H1 (cell line): ENCODE measurements at regions not wholly inside any gene's neighbourhood (a gene's known extent, or its start where the extent isn't known, plus 50 kb on each side); places are given as distances from the start of the nearest gene placed in this dataset.

ENCODE experiments used
- CTCF ChIA-PET: fragments of 300-600 bp; sonication (Branson Sonifier 250); formaldehyde crosslinking; loops from one replicate; lab custom pipeline; 2021; ENCODE audit not compliant: partially characterized antibody; lab: Charles Lee
- POLR2A ChIA-PET: fragments of 300-600 bp; sonication (Branson Sonifier 250); formaldehyde crosslinking; loops from one replicate; lab custom pipeline; 2021; ENCODE audit warnings: inconsistent platforms; ENCODE audit not compliant: partially characterized antibody; lab: Charles Lee
- DNase-seq, 2 experiments: peaks; one replicate each; pipeline versions ENCODE4 v3.0.0 to v3.0.0-alpha.2; 2010 to 2022; ENCODE audit warnings: low spot score in 2 of 2, low read depth in 1 of 2, mixed read lengths in 1 of 2
- FAIRE-seq: peaks from 2 replicates; lab custom pipeline; 2011; peaks lifted over from hg19 to GRCh38; lab: Jason Lieb, UNC
- H2AFZ ChIP-seq: 2 replicates; pipeline ENCODE4 v1.8.1; 2012; ENCODE audit warnings: low read length, inconsistent platforms
- H2AK5ac ChIP-seq: 2 replicates; pipeline ENCODE4 v1.6.1; 2013; ENCODE audit warnings: low read depth, low read length
- H2BK120ac ChIP-seq: replicated peaks from 2 replicates; pipeline ENCODE3; 2013; ENCODE audit warnings: low read depth, low read length, inconsistent platforms
- H2BK12ac ChIP-seq: 2 replicates; pipeline ENCODE4 v1.6.1; 2013; ENCODE audit warnings: low read depth, low read length
- H2BK15ac ChIP-seq: 2 replicates; pipeline ENCODE4 v1.6.1; 2013; ENCODE audit warnings: low read length
- H2BK20ac ChIP-seq: 2 replicates; pipeline ENCODE4 v1.6.1; 2013; ENCODE audit warnings: low read length
- H2BK5ac ChIP-seq: 2 replicates; pipeline ENCODE4 v1.6.1; 2013; ENCODE audit warnings: low read depth, low read length
- H3K14ac ChIP-seq: 2 replicates; pipeline ENCODE4 v1.6.1; 2013; ENCODE audit warnings: inconsistent platforms; ENCODE audit not compliant: insufficient read length
- H3K18ac ChIP-seq: 2 replicates; pipeline ENCODE4 v1.6.1; 2013; ENCODE audit warnings: low read length; ENCODE audit errors: extremely low read depth
- H3K23ac ChIP-seq: 2 replicates; pipeline ENCODE4 v1.6.1; 2013; ENCODE audit warnings: inconsistent platforms; ENCODE audit not compliant: insufficient read length
- H3K23me2 ChIP-seq: 2 replicates; pipeline ENCODE4 v1.6.1; 2013; ENCODE audit warnings: low read depth, low read length
- H3K27ac ChIP-seq: 2 replicates; pipeline ENCODE4 v1.6.1; 2011; ENCODE audit warnings: low read depth, low read length, inconsistent platforms
- H3K27me3 ChIP-seq, 4 experiments: replicated peaks in 1 of 4; 1 replicate in 1 of 4; 2 replicates in 3 of 4; pipeline versions ENCODE4 v1.6.1 to v1.8.1; 2011 to 2013; ENCODE audit warnings: low read length in 3 of 4, mild to moderate bottlenecking in 3 of 4, inconsistent platforms in 2 of 4, mixed read lengths in 2 of 4, moderate library complexity in 1 of 4; ENCODE audit not compliant: control insufficient read depth in 3 of 4, insufficient read depth in 3 of 4; ENCODE audit errors: extremely low read depth in 1 of 4
- H3K36me3 ChIP-seq, 4 experiments: 2 replicates each; pipeline versions ENCODE4 v1.6.1 to v1.8.1; 2011 to 2013; ENCODE audit warnings: mild to moderate bottlenecking in 4 of 4, low read length in 3 of 4, moderate library complexity in 2 of 4, control low read depth in 1 of 4, inconsistent platforms in 1 of 4; ENCODE audit not compliant: insufficient read depth in 4 of 4, control insufficient read depth in 2 of 4
- H3K4ac ChIP-seq: replicated peaks from 2 replicates; pipeline ENCODE3; 2013; ENCODE audit warnings: low read length, low read depth, mixed read lengths, inconsistent platforms; ENCODE audit not compliant: insufficient read length
- H3K4me1 ChIP-seq, 4 experiments: replicated peaks in 1 of 4; 1 replicate in 1 of 4; 2 replicates in 3 of 4; pipeline versions ENCODE4 v1.6.1 to v1.8.1; 2011 to 2013; ENCODE audit warnings: low read length in 3 of 4, inconsistent platforms in 2 of 4, mixed read lengths in 1 of 4; ENCODE audit not compliant: insufficient read depth in 4 of 4, control insufficient read depth in 3 of 4
- H3K4me2 ChIP-seq, 2 experiments: 2 replicates each; pipeline versions ENCODE4 v1.6.1 to v1.8.1; 2011 to 2013; ENCODE audit warnings: low read depth in 2 of 2, low read length in 2 of 2, control low read depth in 1 of 2, inconsistent platforms in 1 of 2, mild to moderate bottlenecking in 1 of 2; ENCODE audit not compliant: insufficient read depth in 1 of 2
- H3K4me3 ChIP-seq, 4 experiments: fragments of 200-600, 300-600 bp in 1 of 4; sonication (generic), shearing (Covaris generic), sonication (Bioruptor Twin) in 1 of 4; 2 replicates each; pipeline versions ENCODE4 v1.5.1 to v1.8.1; 2011 to 2016; ENCODE audit warnings: low read length in 4 of 4, low read depth in 3 of 4, control low read depth in 2 of 4, inconsistent platforms in 2 of 4, mild to moderate bottlenecking in 2 of 4, mixed read lengths in 1 of 4, moderate library complexity in 1 of 4; ENCODE audit not compliant: insufficient read depth in 2 of 4; ENCODE audit errors: extremely low read depth in 1 of 4
- H3K56ac ChIP-seq: replicated peaks from 2 replicates; pipeline ENCODE3; 2013; ENCODE audit warnings: low read depth, mild to moderate bottlenecking, mixed read lengths, low read length, inconsistent platforms; ENCODE audit not compliant: insufficient read length
- H3K79me1 ChIP-seq: 2 replicates; pipeline ENCODE4 v1.6.1; 2013; ENCODE audit warnings: low read depth, low read length, control low read depth
- H3K79me2 ChIP-seq, 2 experiments: 2 replicates each; pipeline versions ENCODE4 v1.6.1 to v1.8.1; 2012 to 2013; ENCODE audit warnings: low read length in 2 of 2, mild to moderate bottlenecking in 2 of 2, inconsistent platforms in 1 of 2; ENCODE audit not compliant: insufficient read depth in 2 of 2, control insufficient read depth in 1 of 2
- H3K9ac ChIP-seq, 4 experiments: replicated peaks in 1 of 4; 1 replicate in 1 of 4; 2 replicates in 3 of 4; pipeline versions ENCODE4 v1.6.1 to v1.8.1; 2011 to 2013; ENCODE audit warnings: low read depth in 3 of 4, low read length in 3 of 4, control low read depth in 2 of 4, mild to moderate bottlenecking in 2 of 4, moderate library complexity in 2 of 4, inconsistent platforms in 1 of 4; ENCODE audit errors: extremely low read depth in 1 of 4
- H3K9me3 ChIP-seq, 2 experiments: 2 replicates each; pipeline versions ENCODE4 v1.6.1 to v1.8.1; 2012 to 2013; ENCODE audit warnings: mild to moderate bottlenecking in 2 of 2, moderate library complexity in 2 of 2, control low read depth in 1 of 2, inconsistent platforms in 1 of 2, low read depth in 1 of 2, low read length in 1 of 2, mixed read lengths in 1 of 2; ENCODE audit not compliant: insufficient read depth in 2 of 2
- H4K20me1 ChIP-seq, 2 experiments: replicated peaks in 1 of 2; 2 replicates each; pipeline versions ENCODE3 to v1.8.1; 2011 to 2013; ENCODE audit warnings: inconsistent platforms in 2 of 2, low read length in 2 of 2, mild to moderate bottlenecking in 1 of 2; ENCODE audit not compliant: insufficient read depth in 2 of 2, control insufficient read depth in 1 of 2
- H4K5ac ChIP-seq: 2 replicates; pipeline ENCODE4 v1.6.1; 2013; ENCODE audit warnings: low read length, low read depth, mixed read lengths, inconsistent platforms; ENCODE audit not compliant: insufficient read length
- H4K8ac ChIP-seq: 2 replicates; pipeline ENCODE4 v1.8.0; 2013; ENCODE audit warnings: mild to moderate bottlenecking, moderate library complexity, low read length, inconsistent platforms; ENCODE audit not compliant: insufficient read depth; ENCODE audit errors: extremely low read depth
- H4K91ac ChIP-seq: replicated peaks from 2 replicates; pipeline ENCODE3; 2013; ENCODE audit warnings: low read length, mixed read lengths, inconsistent platforms; ENCODE audit not compliant: insufficient read length
- EZH2 ChIP-seq: fragments of 200-600 bp; sonication (generic); IDR thresholded peaks from 2 replicates; pipeline ENCODE4 v1.7.1; 2012; ENCODE audit warnings: low read depth, mild to moderate bottlenecking, moderate library complexity, low read length, inconsistent platforms; ENCODE audit not compliant: severe bottlenecking
- HDAC2 ChIP-seq, 2 experiments: fragments of 300-600 bp in 1 of 2; sonication (generic) in 1 of 2; IDR thresholded peaks; 2 replicates each; pipeline ENCODE4 v1.6.1; 2011 to 2012; ENCODE audit warnings: low read depth in 2 of 2, low read length in 2 of 2, mild to moderate bottlenecking in 2 of 2, moderate library complexity in 2 of 2, borderline replicate concordance in 1 of 2, inconsistent platforms in 1 of 2
- HDAC6 ChIP-seq: IDR thresholded peaks from one replicate; pipeline ENCODE4 v1.7.1; 2012; ENCODE audit warnings: low read depth, mild to moderate bottlenecking, inconsistent platforms, low read length, moderate library complexity
- KDM1A ChIP-seq: fragments of 200-600, 300-600 bp; sonication (generic); IDR thresholded peaks from 2 replicates; pipeline ENCODE4 v1.7.1; 2016; ENCODE audit warnings: mild to moderate bottlenecking, low read length, borderline replicate concordance
- KDM5A ChIP-seq: fragments of 200-600 bp; IDR thresholded peaks from 2 replicates; pipeline ENCODE4 v1.7.1; 2012; ENCODE audit warnings: mild to moderate bottlenecking, low read length, inconsistent platforms, mixed read lengths
- MAFK ChIP-seq: IDR thresholded peaks from 2 replicates; pipeline ENCODE4 v1.6.1; 2012; ENCODE audit warnings: low read depth, mild to moderate bottlenecking, improper control_type of control experiment, low read length
- NANOG ChIP-seq: IDR thresholded peaks from 2 replicates; pipeline ENCODE4 v1.6.1; 2011; ENCODE audit warnings: low read length, low read depth, mild to moderate bottlenecking, inconsistent platforms; ENCODE audit not compliant: insufficient read depth, poor library complexity, severe bottlenecking
- POLR2AphosphoS5 ChIP-seq: IDR thresholded peaks from 2 replicates; pipeline ENCODE4 v1.6.1; 2011; ENCODE audit warnings: low read depth, low read length
- RAD21 ChIP-seq, 2 experiments: IDR thresholded peaks in 1 of 2; conservative IDR thresholded peaks in 1 of 2; 2 replicates each; pipeline ENCODE4 v1.6.1; 2011; ENCODE audit warnings: low read depth in 2 of 2, low read length in 2 of 2, improper control_type of control experiment in 1 of 2, inconsistent platforms in 1 of 2, mild to moderate bottlenecking in 1 of 2, moderate library complexity in 1 of 2
- RFX5 ChIP-seq: IDR thresholded peaks from 2 replicates; pipeline ENCODE4 v1.6.1; 2011; ENCODE audit warnings: low read depth, low read length, improper control_type of control experiment, borderline replicate concordance
- RNF2 ChIP-seq: fragments of 200-900, 300-1000 bp; sonication (generic); IDR thresholded peaks from 2 replicates; pipeline ENCODE4 v1.7.1; 2016; ENCODE audit warnings: borderline replicate concordance, low read depth, mild to moderate bottlenecking, antibody characterized with exemption, low read length; ENCODE audit not compliant: poor library complexity, severe bottlenecking; ENCODE audit errors: missing control alignments
- SP1 ChIP-seq: IDR thresholded peaks from 2 replicates; pipeline ENCODE4 v1.6.1; 2011; ENCODE audit warnings: low read depth, low read length
- SRF ChIP-seq: IDR thresholded peaks from 2 replicates; pipeline ENCODE4 v1.6.1; 2011; ENCODE audit warnings: mild to moderate bottlenecking, low read depth, low read length, moderate library complexity
- TAF7 ChIP-seq: optimal IDR thresholded peaks from 2 replicates; pipeline ENCODE3; 2011; ENCODE audit warnings: low read depth, mild to moderate bottlenecking, inconsistent platforms, low read length, moderate library complexity, borderline replicate concordance
- WGBS, 2 experiments: shearing (Covaris generic) in 1 of 2; methylation state at CpG; one replicate each; pipeline versions ENCODE4 v1.1.6 to v1.1.7; 2013 to 2015; ENCODE audit warnings: low lambda C conversion rate in 2 of 2, mixed read lengths in 2 of 2, inconsistent platforms in 1 of 2, low coverage in 1 of 2, missing lambda C conversion rate in 1 of 2; ENCODE audit not compliant: insufficient replicate concordance in 2 of 2, insufficient coverage in 1 of 2, insufficient read length in 1 of 2; ENCODE audit errors: extremely low coverage in 1 of 2, missing lambda C conversion rate in 1 of 2; 5-methylcytosine and 5-hydroxymethylcytosine counted together

GRCh38 chr16:27737513-27737912, 187.6 kb downstream of the KATNIP start:
- no peak overlapping the region for H4K91ac ChIP-seq
- H3K23me2 ChIP-seq, result no peaks in the 10 kb centered on the region; the same call in 1 of the 2 replicates
- no peak overlapping the region for H2BK15ac ChIP-seq
- H3K79me1 ChIP-seq, result no peaks in the 10 kb centered on the region
- H3K36me3 ChIP-seq, result no peaks in the 10 kb centered on the region; a peak in 2 of 8 replicates
- H2BK5ac ChIP-seq, result no peak overlapping the region
- FAIRE-seq (no peak), DNase-seq (no peak)
- no peaks in the 10 kb centered on the region for H3K27me3 ChIP-seq
- no peaks in the 10 kb centered on the region for H3K4me1 ChIP-seq
- TF ChIP-seq KDM5A (no peak), SRF (no peak), RNF2 (no peak), HDAC2 (IDR thresholded peaks at IDR 0.05; ENCODE audit: borderline replicate concordance in 1 of 2, low read depth in 2 of 2, low read length in 2 of 2) (no peak), RAD21 (IDR thresholded peaks at IDR 0.05 in 1 of 2, conservative IDR thresholded peaks at IDR 0.05 in 1 of 2; ENCODE audit: low read depth in 2 of 2, low read length in 2 of 2) (no peak), EZH2 (no peak), SP1 (no peak), KDM1A (no peak), MAFK (no peak), TAF7 (no peak), POLR2AphosphoS5 (no peak), HDAC6 (no peak), NANOG (no peak), RFX5 (no peak)
- no peak overlapping the region for H2AK5ac ChIP-seq
- H3K23ac ChIP-seq, result no peak overlapping the region
- H4K20me1 ChIP-seq, result no peaks in the 10 kb centered on the region
- no peak overlapping the region for H2BK20ac ChIP-seq
- no peaks in the 10 kb centered on the region for H3K79me2 ChIP-seq
- ChIA-PET CTCF (interaction anchor here (0.9 to 2.4 kb wide), 3 partner anchors 33 to 130 kb away, joined by 3 to 6 read pairs (median 3); no protein-coding TSS in a partner anchor), POLR2A (no interaction called here)
- H3K9ac ChIP-seq, result no peak overlapping the region
- H3K4ac ChIP-seq, result no peak overlapping the region
- no peak overlapping the region for H3K18ac ChIP-seq
- H3K4me3 ChIP-seq, result no peak overlapping the region
- H2BK120ac ChIP-seq, result no peak overlapping the region
- H3K9me3 ChIP-seq, result no peaks in the 10 kb centered on the region
- no peak overlapping the region for H3K4me2 ChIP-seq
- no peak overlapping the region for H2BK12ac ChIP-seq
- no peak overlapping the region for H3K56ac ChIP-seq
- no peak overlapping the region for H3K27ac ChIP-seq
- no peak overlapping the region for H2AFZ ChIP-seq
- no peak overlapping the region for H4K8ac ChIP-seq
- no peak overlapping the region for H4K5ac ChIP-seq
- H3K14ac ChIP-seq, result no peak overlapping the region
- 81% methylated on average over 10 of the region's 11 CpGs; no CpG with 5 or more reads in 1 of the 2 experiments for WGBS, 2 experiments
